T-helper 1 cell treated with Interleukin-12 subunit alpha and Interleukin-12 subunit beta and Interleukin-4 antibody, amounts not matched to agents 30 ng/mL and 1 ng/mL, for 36 hours (primary cell): ENCODE measurements at regions not wholly inside any gene's neighbourhood (a gene's known extent, or its start where the extent isn't known, plus 50 kb on each side); places are given as distances from the start of the nearest gene placed in this dataset.

Source experiments
- intact Hi-C: fragments of 100-400 bp; cut with micrococcal nuclease; formaldehyde crosslinking; loops from one replicate; pipeline ENCODE4 v1.15.1; 2024

DNA sequence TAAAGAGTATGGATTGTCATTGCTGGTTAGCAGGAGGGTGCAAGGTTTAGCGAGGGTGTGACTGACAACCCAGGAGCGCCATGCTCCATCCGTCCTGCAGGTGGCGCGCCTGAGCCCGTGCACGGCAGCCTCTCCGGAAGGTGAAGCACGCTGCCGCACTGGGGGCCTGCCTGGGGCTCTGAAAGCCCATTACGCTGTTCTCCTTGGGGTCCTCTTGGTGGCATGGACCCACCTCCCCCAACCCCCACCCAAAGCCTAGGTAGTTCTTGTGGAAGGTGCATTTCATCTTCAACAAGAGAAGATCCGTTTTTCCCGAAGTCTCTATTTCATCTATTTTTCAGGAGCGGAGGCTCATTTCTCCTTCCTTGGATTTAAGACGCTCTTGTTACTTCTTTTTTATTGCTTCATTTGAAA is 197.4 kb upstream of the KCNG1 start:
- intact Hi-C loops = loop anchor here (1.0 to 5.0 kb wide), 5 partner anchors 86 to 862 kb away; no protein-coding TSS in a partner anchor

DNA sequence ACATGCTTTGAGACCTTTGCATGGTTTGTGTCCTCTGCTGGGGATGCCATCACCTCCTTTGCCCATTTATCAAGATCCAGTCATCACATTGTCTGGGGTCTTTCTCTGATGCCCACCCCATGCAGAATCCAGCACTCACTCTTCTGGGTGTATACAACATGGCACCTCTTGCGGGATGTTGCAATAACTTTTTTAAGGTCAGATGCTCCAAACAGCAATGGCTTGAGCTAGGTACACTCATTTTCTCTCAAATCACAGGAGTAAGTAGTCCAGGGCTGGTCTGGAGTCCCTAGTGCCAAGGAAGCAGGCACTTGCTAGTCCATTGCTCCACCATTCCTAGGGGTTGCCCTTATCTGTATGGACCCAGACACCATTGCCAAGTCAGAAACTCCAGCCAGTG is 196.6 kb upstream of the KCNG1 start:
- intact Hi-C loops = no loop called here

DNA sequence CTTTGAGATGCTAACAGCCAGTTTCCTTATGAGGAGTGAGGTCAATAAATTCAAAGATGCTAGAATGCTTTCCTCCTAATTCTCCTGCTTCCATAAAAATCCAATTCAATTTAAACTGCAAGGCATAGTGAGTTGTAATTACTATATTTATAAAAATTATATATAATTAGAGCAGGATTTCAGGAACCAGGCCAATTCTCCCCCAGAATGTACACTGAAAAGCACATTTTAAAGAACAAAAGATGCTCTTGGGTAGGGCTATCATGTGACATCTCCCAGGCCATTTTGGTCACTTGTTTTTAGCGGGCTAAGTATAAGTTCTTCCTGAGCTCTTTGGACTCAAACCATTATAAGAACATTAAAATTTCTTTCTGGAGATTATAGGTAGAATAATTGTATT is 195.7 kb upstream of the KCNG1 start:
- intact Hi-C loops = no loop called here

DNA sequence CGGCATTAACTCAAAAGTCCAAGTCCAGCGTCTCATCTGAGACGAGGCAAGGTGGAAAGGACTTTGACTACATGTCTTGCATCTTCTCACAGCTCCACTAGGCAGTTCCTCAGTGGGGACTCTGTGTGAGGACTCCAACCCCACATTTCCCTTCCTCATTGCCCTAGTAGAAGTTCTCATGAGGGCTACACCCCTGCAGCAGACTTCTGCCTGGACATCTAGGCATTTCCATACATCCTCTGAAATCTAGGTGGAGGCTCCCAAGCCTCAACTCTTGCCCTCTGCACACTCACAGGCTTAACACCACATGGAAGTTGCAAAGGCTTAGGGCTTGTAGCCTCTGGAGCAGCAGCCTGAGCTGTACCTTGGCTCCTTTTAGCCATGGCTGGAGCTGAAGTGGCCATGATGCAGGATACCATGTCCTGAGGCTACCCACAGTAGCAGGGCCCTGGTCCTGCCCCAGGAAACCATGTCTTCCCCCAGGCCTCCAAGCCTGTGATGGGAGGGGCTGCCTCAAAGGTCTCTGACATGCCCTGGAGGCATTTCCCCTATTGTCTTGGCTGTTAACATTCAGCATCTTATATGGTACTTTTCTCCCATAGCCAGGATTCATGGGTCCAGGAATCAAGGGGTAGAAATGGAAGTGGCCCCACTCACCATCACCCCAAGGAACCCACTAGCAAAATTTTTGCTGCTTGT is 194.6 kb upstream of the KCNG1 start:
- intact Hi-C loops = no loop called here

DNA sequence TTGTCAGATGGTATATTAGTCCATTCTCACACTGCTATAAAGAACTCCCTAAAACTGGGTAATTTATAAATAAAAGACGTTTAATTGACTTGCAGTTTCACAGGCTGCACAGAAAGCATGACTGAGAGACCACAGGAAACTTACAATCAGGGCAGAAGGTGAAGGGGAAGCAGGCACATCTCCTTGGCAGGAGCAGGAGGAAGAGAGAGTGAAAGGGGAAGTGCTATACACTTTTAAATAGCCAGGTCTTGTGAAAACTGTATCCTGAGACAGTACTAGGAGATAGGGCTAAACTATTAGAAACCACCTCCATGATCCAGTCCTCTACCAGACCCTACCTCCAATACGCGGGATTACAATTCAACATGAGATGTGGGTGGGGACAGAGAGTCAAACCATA is 193.9 kb upstream of the KCNG1 start:
- intact Hi-C loops = no loop called here

DNA sequence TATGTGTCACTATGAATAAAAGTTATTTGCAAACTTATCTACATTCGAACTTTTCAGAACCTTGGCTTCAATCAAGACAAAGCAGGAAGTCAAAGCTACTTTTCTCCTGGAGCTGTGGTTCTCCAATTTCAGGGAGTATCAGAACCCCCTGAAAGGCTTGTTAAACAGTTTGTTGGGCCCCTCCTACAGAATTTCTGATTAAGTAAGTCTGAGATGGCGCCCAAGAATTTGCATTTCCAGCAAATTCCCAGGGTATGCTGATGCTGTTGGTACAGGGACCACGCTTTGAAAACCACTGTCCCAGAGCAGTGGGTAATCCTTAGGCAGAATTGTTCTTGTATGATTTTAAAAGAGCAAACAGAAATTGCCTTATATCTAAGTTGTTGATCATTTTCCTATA is 189.9 kb upstream of the KCNG1 start:
- intact Hi-C loops = no loop called here

DNA sequence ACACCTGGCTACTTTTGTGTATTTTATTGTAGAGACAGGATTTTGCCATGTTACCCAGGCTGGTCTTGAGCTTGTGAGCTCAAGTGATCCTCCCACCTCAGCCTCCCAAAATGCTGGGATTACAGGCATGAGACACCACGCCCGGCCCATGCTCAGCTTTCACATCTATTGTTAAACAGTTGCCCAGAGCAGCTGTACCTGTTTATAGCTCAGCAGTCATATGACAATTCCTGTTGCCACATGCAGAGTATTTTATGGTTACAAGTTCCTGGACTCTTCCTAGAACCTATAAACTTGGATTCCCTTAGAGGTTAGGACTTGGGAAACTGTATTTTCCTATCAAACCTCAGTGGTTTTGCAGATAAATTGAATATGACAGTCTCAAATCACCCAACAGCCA is 188.3 kb upstream of the KCNG1 start:
- intact Hi-C loops = no loop called here

DNA sequence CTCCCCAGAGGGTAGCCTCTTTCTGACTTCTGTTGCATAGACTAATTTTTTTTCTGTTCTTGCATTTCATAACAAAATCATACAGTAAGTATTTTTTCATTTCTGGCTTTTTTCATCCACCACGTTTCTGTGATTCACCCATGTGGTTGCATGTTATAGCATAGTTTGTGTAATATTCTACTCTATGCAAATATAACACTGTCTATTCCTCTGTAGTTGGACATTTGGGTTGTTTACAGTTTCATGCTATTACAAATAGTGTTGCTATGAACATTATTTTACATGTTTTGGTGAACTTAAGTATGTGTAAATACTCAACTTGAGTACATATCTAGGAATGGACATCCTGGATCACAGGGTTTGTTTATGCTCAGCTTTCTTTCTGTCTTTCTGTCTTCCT is 187.2 kb upstream of the KCNG1 start:
- intact Hi-C loops = no loop called here

DNA sequence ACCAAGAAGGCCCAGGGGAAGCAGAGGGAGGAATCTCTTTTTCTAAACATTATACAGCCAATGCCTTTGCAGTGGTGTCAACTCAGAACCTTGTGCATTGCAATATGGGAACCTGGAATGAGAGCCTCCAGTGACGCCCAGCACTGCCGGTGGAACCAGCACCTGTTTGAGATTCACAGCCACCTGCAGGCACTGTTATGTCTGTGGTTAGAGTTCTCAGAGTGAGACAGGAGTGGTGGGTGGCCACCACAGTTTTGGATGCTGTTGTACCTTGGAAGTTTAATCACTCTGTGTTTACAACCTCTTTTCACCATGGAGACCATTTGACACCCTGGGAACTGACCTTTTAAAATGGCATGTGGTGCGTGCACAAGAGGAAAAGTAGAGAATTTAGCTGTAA is 185.3 kb upstream of the KCNG1 start:
- intact Hi-C loops = no loop called here

DNA sequence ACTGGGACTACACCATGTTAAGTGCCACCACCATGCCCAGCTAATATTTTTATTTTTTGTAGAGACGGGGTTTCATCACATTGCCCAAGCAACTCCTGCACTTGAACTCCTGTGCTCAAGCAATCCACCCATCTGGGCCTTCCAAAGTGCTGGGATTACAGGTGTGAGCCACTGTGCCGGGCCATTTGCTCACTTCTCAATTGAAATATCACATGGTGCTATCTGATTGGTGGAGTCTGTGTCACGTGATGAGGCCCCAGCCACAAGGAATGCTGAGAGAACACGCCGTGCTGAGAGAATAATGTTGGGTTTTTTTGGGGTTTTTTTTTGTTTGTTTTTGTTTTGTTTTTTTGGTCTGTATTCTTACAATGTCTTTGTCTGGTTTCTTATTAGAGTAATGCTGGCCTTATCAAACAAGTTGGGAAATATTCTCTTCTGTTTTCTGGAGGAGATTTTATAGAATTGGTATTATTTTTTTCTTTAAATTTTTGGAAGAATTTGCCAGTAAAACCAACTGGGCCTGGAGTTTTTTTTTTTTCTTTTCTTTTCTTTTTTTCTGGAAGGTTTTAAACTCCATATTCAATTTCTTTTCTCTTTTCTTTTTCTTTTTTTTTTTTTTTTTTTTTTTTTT is 183.2 kb upstream of the KCNG1 start:
- intact Hi-C loops = no loop called here

DNA sequence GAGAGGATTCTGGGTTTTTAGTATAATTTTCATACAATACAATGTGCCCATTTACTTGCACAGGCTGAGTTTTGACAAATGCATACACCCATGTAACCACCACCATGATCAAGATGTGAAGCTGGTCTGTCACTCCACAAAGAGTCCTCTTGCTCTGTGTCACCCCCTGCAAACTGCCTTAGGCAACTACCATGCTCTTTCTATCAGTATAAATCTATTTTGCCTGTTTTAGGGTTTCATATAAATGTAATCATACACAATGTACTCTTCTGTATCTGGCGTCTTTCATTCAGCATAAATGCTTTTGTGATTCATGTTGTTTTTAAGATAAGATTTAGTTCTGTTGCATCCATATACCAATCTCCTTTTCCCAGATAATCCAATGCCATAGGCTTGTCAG is 181.9 kb upstream of the KCNG1 start:
- intact Hi-C loops = no loop called here

DNA sequence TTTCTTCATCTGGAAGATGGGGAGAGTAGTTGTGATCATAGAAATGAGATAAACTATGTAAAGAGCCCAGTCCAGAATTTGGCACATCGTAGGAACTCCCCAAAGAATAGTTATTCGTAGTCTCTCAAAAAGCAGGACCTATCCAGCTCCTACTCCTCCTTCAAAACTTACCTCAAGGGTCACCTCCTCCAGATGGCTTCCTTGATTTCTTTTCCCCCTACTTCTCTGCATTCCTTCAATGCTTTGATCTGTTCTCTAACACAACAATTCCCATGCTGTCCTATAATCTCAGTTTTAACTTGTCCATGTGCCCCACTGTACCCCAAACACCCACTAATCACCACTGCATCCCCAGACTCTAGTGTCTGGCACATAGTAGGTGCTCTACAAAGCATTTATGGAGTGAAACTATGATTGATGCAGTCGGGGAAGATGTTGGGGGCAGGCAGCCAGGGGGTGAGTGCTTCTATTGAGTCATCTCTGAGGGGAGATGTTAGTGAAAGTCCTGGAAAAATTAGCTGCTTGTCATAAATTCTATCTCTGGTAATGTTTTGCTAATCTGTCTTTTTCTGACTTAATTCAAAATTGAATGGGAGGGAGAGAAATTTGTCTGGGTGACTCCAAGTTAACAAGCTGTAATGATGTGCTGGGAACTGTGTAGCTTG is 181.3 kb upstream of the KCNG1 start:
- intact Hi-C loops = no loop called here

DNA sequence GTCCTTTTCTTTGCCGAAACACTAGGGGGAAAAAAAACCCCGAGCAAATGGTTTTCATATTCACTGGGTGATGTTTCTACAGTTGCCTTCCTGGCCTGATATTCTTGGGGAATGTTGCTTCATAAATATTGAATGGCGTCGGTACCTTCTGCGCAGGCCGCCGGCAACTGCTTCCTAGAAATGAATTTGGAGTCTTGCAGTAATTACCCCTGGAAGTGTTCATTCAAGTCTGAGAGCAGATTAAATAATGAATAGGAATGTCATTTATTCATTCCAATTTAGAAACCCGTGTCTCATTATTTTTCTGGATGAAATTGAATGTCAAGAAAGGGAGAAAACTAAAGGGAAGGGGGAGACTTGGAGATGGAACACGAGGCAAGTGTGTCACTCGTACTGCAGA is 179.4 kb upstream of the KCNG1 start:
- intact Hi-C loops = no loop called here

DNA sequence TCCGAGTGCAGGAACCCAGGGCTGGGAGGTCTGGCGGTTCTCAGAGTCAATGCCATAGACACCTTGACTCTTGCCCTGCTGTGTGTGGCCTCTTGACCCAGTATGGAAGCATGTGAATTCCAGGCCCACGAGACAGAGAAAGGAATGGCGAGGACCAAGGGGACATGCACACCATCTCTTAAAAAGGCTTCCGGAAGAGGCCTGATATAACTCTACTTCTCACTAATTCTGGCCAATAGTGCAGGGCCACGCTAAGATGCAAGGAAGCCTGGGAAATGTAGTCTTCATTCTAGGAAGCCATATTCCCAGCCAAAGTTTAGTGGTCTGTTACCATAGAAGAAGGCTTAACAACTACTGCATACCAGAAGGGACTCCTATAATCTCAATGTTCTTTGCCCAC is 177.0 kb upstream of the KCNG1 start:
- intact Hi-C loops = no loop called here

DNA sequence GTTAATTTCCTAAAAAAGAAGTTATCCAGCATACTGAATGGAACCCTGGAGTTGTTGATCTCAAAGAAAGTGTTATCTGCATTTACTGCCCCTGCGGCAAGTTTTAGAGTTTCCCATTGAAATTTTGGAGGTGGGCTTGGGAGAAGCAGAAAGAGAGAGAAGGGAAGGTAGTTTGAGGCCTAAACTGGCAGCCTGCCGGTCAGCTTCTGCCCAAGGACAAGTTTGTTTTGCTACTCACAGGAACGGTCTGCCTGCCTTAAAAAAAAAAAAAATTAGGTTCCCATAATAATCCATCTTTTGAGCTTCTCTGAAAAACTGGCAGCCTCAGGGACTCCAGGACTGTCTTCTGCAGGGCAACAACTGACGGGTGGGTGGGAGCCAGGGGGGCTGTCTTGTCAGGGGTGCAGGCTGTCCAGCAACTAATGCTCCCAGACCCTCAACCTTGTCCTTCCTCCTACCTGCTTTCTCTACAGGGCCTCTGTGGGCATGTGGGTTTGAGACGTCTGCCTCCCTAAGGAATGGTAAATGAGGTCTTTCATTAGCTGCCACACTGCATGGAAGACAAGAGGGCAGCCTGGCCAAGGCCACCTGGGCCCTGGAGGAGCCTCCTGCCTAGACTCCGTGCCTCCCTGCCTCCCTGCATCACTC is 176.1 kb upstream of the KCNG1 start:
- intact Hi-C loops = no loop called here

DNA sequence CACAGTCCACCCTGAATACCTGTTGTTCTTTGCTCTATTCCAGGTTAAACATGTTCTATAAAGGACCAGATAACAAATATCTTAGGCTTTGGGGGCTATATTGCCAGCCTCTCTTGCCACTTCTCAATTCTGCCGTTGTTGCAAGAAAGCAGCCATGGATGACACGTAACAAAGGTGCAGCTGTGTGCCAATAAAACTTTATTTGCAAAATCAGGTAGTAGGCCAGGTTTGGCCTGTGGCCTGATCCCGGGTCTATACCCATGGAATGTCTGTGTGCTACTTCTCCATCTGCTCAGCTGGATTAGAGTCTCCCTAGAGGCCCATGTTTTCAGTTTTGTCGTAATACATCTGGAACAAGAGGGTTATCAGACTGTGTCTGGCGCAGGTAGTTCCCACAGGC is 175.3 kb upstream of the KCNG1 start:
- intact Hi-C loops = no loop called here

DNA sequence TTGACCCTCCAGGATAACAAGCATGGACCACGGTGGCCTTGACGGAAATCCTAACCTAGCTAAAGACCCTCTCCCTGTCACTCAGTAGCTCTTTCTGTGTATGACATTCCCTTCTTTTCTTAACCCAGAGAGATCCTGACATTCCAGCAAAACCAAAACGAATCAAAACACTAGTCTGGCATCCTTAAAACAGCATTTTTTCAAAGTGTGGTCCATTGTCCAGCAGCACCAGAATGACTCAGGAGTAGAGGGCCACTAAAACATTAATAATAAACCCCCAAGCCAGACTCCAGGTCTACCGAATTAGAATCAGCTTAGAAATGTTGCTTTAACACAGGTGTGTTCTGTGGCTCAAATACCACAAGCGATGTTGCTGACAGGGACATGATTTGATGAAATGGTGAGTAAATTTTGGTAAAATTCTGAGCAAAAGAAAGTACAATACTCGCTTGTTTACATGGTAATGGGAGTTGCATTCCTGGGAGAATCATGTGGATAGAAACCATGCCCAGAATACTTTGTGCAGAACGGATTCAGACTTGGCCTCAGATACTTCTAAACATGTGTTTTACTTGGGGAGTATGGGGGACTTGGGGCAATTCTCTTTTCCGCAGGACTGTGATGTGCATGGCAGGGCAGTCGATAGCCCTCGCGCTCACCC is 174.2 kb upstream of the KCNG1 start:
- intact Hi-C loops = no loop called here

DNA sequence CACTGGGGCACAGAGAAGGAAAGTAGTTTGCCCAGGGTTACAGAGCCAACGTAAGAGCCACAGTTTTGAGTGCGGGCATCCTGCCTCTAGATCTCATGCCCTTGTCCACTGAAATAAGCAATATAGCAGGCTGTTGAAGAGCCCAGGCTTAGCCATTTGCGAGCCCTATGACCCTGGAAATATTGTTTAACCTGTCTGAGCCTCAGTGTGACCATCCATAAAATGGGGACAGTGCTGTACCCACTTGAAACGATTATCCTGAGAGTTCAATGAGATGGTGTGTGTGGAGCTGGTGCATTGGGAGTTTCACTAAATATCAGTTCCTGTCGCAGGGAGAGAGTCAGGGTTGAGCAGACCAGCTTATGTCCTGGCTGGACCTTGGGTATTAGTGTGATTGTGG is 173.1 kb upstream of the KCNG1 start:
- intact Hi-C loops = no loop called here

DNA sequence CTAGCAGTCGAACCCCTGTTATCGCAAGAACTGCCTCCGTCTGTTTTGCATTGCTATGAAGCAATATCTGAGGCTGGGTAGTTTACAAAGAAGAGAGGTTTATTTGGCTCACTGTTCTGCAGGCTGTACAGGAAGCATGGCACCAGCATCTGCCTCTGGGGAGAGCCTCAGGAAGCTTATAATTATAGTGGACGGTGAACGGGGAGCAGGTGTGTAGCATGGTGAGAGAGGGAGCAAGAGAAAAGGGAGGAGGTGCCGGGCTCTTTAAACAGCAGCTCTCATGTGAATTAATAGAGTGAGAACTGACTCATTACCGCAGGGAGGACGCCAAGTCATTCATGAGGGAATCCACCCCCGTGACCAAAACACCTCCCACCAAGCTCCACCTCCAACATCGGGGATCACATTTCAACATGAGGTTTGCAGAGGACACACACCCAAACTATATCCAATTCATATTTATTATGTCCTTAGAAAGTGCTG is 172.6 kb upstream of the KCNG1 start:
- intact Hi-C loops = no loop called here

DNA sequence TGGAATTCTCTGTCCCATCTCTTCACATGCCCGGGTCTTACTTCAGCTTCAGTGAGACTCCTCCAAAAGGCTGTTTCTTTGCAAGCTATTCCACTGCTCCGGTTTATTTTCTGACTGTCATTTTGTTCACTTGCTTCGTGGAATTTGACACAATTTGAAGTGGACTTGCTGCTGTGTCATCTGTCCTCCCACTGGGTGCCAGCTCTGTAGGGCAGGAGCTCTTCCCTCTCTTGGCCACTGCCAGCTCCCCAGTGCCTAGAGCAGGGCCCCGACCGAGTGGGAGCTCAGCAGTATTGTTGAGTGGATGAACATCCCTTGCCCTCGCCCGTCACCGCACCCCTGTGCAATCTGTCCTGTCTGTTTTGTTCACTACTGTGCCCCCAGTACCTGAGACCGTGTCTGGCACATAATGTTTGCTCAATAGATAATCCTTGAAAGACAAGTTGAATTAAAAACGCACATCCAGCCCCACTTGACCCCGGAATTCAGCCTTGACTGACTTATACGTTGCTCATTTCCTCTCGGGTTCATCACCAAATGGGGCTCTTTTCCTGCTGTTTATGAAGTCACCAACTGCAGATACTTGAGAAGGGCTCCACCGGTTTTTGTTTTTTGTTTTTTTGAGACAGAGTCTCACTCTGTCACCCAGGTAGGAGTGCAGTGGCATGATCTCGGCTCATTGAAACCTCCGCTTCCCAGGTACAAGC is 170.3 kb upstream of the KCNG1 start:
- intact Hi-C loops = no loop called here

DNA sequence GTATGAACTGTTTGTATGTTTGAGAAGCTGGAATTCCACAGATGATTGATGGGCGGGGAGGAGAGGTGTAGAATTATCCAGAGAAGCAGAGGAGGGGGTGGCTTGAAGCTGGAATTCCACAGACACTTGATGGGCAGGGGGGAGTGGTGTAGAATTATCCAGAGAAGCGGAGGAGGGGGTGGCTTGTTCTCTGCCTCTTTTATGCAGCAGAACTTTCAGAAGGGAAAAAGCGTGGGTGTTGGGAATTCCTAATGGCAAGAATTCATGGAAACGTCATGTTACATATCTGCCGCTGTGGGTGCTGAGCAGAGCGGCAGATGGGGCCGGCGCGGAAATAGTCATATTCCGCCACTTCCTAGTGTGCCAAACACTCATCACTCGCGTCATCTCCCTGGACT is 167.9 kb upstream of the KCNG1 start:
- intact Hi-C loops = no loop called here
